Ramos (cell line): ENCODE measurements at regions not wholly inside any gene's neighbourhood (a gene's known extent, or its start where the extent isn't known, plus 50 kb on each side); places are given as distances from the start of the nearest gene placed in this dataset.
"Not testable (repeated sequence)": the region's sequence is repeated elsewhere in the genome, so short reads cannot be mapped to it uniquely, and the experiment has no call there.

Experiments used
- in situ Hi-C: fragments of 300-500 bp; cut with MboI; formaldehyde crosslinking; loops from one replicate; pipeline ENCODE4 v1.14.3; 2022; ENCODE audit warnings: low sequenced_read_pairs; ENCODE audit not compliant: unreplicated experiment

- in situ Hi-C loops = no loop called here
Observed at GRCh38 chr6:147666255-147666654, 157.8 kb downstream of the SAMD5 start.

DNA sequence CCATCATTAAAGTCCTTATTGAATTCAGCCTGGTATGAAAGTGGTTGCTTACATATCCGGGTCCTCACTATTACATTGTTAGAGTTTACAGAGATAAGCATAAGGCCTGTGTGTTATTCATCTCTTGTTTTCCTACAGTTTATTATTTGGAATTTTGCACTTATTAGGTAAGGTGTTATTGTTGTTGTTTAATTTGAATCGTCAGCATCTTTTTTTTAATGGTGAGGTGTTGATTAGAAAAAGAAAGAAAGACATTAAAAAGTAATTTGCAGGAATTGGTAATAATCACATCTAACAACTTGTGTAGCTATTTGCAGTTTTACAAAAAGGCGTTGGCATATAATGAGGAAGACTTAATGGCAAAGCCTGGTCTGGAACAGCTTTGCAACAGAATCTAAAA, 158.6 kb downstream of the SAMD5 start:
- in situ Hi-C loops = no loop called here

- in situ Hi-C loops = no loop called here
Observed at GRCh38 chr6:147674099-147674498, 165.6 kb downstream of the SAMD5 start.

- in situ Hi-C loops = no loop called here
Observed at GRCh38 chr6:147674794-147675193, 166.3 kb downstream of the SAMD5 start.

GRCh38 chr6:147675281-147675680, 166.8 kb downstream of the SAMD5 start:
- in situ Hi-C loops = no loop called here

GRCh38 chr6:147676495-147677199, 168.2 kb downstream of the SAMD5 start:
- in situ Hi-C loops = no loop called here

DNA sequence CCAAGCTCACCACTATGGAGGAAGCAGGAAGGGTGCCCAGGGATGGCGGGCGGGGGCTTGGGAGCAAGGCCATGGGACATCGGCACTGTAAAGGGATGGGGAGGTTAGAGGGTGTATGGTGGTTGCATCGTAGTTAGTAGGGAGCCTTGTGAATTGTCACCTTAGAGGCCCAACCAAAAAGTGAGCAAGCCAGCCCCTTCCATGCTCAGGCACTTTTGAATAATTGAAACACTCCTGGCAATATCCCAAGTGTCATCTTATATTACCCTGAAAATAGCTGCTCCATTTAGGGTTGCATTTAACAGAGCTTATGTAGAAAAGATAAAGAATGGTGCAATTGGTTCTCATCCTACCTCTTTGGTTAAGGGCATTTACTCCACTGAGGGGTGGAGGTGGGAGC, 169.2 kb downstream of the SAMD5 start:
- in situ Hi-C loops = no loop called here

GRCh38 chr6:147678253-147678652, 169.8 kb downstream of the SAMD5 start:
- in situ Hi-C loops = no loop called here

DNA sequence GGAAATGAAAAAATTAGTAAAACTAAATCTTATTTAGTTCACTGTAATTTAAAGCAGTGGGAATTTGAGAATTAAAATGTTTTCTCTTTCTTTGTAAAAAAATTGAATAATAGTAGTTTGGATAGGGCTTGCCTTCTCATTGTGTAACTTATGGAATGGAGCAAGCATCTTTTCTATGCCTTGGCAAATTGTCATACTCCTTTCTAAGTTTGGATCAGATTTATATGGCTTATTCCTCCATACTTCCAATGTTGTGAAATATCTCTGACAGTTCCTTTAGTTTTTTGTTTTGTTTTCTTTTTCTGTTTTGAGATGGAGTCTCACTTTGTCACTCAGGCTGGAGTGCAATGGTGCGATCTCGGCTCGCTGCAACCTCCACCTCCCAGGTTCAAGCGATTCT, 176.4 kb downstream of the SAMD5 start:
- in situ Hi-C loops = no loop called here

DNA sequence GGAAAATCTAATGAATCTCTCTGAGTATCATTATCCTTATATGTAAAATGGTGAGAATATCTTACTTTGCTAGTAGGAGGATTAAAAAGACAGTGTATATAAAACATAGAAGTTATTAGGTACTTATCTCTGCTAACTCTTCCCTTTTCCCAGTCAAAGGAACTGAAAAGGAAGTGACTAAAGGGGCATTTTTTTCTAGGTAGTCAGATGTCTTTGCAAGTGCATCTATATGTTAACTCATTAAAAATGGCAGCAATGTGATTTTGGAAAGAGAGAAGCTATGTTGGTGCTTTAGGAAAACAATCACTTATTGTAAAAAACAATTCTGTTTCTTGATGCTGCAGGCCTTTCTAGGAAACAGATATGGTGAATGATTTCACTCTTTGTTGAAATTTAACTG, 180.9 kb downstream of the SAMD5 start:
- in situ Hi-C loops = no loop called here

GRCh38 chr6:147691446-147691845, 183.0 kb downstream of the SAMD5 start:
- in situ Hi-C loops = no loop called here

- in situ Hi-C loops = no loop called here
Observed at GRCh38 chr6:147693181-147693580, 184.7 kb downstream of the SAMD5 start.

DNA sequence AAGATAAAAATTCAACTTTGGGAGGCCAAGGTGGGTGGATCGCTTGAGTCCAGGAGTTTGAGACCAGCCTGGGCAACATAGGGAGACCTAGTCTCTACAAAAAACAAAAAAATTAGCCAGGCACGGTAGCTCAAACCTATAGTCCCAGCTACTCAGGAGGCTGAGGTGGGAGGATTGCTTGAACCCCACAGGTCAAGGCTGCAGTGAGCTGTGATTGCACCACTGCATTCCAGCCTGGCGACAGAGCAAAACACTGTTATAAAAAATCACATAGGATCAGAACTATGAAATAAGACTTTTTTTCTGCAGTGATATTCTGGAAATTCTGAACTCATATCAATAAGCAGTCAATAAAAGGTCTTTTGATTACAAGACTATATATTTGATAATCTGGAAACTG, 186.1 kb downstream of the SAMD5 start:
- in situ Hi-C loops = not testable (repeated sequence)

GRCh38 chr6:147695819-147696218, 187.3 kb downstream of the SAMD5 start:
- in situ Hi-C loops = no loop called here

GRCh38 chr6:147699140-147699539, 190.7 kb downstream of the SAMD5 start:
- in situ Hi-C loops = no loop called here

DNA sequence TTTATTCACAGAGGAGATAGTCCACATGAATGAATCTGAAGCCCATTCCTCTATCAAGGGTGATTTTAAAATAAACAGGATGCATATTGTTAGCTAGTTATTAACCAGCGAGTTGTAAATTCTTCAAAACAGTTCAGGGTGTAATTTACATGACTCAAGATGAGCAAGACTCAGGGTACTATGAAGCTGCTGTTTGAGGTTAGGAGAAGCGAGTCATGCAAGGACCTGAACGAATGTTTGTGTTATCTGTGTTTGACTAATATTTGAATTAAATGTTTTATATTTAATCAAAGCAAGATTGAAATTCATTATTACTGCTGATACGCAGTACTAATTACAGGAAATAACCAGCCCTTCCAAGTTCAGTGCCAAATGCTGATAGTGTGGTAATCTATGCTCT, 191.1 kb downstream of the SAMD5 start:
- in situ Hi-C loops = no loop called here

- in situ Hi-C loops = no loop called here
Observed at GRCh38 chr6:147700436-147701209, 192.1 kb downstream of the SAMD5 start.

DNA sequence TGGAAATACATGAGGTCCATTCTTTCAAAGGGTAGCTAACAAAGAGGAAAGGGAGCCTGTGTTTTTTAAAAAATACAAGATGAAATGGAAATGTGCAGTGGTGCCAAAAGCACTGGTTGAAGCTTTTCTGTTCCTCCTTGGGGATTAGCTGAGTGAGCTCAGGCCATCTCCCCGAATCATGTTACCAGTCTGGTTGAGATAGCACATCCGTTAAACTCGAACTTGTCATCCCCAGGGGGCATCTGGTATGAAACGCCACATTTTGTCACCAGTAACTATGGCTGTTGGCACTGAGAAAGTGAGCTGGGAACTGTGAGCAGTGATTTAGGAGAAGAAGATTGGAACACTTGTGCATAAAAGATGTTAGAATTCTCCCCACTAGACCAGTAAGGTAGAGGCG, 196.2 kb downstream of the SAMD5 start:
- in situ Hi-C loops = no loop called here

DNA sequence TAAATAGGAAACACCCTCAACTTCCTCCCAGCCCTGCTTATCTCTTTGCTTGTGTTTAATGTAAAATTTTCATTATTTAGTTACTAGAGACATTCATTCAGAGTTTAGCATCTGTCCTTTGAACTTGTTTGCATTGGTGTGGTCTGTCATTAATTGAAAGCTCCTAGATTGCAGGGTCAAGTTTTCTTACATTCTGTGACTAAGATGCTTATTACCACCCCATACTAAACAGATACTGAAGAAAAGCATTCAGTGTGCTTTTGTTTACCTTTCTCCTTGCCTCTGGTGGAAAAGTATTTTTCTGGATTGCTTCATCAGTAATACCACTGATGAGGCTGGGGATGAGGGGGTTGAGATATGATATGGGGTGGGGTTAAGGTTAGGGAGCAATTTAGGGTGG, 199.0 kb downstream of the SAMD5 start:
- in situ Hi-C loops = no loop called here

GRCh38 chr6:147708170-147708569, 199.7 kb downstream of the SAMD5 start:
- in situ Hi-C loops = no loop called here

- in situ Hi-C loops = no loop called here
Observed at GRCh38 chr6:147709396-147710272, 201.1 kb downstream of the SAMD5 start.
